ENCODE measurements at regions not wholly inside any gene's neighbourhood (a gene's known extent, or its start where the extent isn't known, plus 50 kb on each side); places are given as distances from the start of the nearest gene placed in this dataset.

DNA sequence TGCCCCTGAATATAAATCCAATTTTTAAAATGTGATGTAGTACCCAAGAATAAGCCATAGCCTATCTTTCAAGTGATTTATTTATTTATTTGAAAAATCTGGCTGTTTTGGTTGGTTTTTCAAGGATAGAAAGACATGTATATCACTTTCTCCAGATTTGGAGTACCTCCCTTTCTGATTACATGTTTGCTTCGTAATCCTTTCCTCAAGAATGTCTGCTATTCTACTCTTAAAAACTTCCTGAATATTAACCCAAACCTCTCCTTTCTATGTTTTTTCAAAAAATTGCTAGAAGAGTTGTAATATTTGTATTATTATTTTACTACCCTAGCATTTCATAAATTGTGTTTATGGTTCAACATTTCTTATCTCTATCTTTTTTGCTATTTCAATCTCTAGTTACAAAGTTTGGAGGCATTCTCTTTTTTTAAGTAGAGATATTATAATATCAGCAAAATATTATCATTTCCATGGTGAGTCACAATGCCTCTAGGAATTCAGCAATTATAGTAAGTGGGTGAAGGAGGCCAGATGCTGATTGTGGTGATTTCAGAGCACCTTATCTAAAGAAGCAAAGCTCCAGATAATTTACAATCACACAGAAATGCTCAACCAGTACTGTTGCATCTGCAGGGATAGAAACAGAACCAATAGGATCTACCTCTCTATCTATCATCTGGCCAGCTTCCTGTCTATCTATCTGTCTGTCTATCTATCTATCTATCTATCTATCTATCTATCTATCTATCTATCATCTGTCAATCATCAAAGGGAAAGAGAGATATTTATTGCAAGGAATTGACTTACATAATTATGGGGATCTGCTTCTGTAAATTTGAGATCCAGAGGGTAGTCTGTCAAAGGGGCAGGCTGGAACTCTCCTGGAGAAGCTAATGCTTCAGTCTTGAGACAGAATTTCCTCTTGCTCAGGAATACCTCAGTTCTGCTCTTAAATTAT, 412.5 kb upstream of the SEMA3C start:
- ChIA-PET POLR2A (no interaction called here), CTCF (no interaction called here)
- Histone ChIP-seq H3K27me3 (replicated peaks in 2 of 5; ENCODE audit: control insufficient read depth in 4 of 5, insufficient read depth in 5 of 5, low read length in 4 of 5) (no peaks in the 10 kb centered on the region), H3K9me3 (ENCODE audit: control extremely low read depth in 1 of 5, control insufficient read depth in 4 of 5, insufficient read depth in 2 of 5, low read depth in 1 of 5, low read length in 4 of 5) (no peaks in the 10 kb centered on the region), H3K36me3 (ENCODE audit: control insufficient read depth in 4 of 4, insufficient read depth in 4 of 4, low read length in 3 of 4) (no peaks in the 10 kb centered on the region), H3K27ac (ENCODE audit: insufficient read depth in 1 of 2, low read depth in 1 of 2, low read length in 2 of 2, poor library complexity in 1 of 2, severe bottlenecking in 2 of 2) (no peak overlapping the region), H3K4me1 (ENCODE audit: control extremely low read depth in 1 of 4, control insufficient read depth in 4 of 4, insufficient read depth in 4 of 4, low read length in 3 of 4) (no peaks in the 10 kb centered on the region), H3K4me3 (ENCODE audit: control insufficient read depth in 1 of 7, extremely low read depth in 1 of 7, insufficient read depth in 4 of 7, low read depth in 2 of 7, low read length in 6 of 7) (no peak overlapping the region)
- no peak for DNase-seq
- no CpG with 5 or more reads among the region's 1 CpG for WGBS (ENCODE audit: insufficient coverage)

DNA sequence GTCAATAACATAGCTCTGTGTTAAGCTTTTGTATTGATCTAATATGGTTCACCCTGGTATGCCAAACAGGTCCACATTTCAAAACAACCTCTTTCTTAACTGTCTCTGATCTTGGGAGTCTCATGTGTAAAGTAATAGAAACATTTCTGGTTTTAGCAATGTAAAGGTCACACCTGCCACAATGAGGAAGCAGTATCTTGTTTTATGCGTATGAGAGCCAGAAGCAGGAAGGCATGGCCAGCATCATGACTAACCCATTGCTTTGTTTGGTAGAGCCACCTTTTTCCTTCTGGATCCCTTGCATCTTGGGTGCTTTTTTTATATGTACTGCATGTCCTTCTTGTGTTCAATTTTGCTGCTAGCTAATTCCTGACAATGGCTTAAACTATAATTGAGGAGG, 411.3 kb upstream of the SEMA3C start:
- no peaks in the 10 kb centered on the region for H3K4me1 ChIP-seq (ENCODE audit: control extremely low read depth in 1 of 4, control insufficient read depth in 4 of 4, insufficient read depth in 4 of 4, low read length in 3 of 4)
- POLR2A ChIA-PET = no interaction called here
- H3K4me3 ChIP-seq (ENCODE audit: control insufficient read depth in 1 of 7, extremely low read depth in 1 of 7, insufficient read depth in 4 of 7, low read depth in 2 of 7, low read length in 6 of 7) = no peak overlapping the region
- H3K27me3 ChIP-seq (replicated peaks in 2 of 5; ENCODE audit: control insufficient read depth in 4 of 5, insufficient read depth in 5 of 5, low read length in 4 of 5) = no peaks in the 10 kb centered on the region
- no peaks in the 10 kb centered on the region for H3K36me3 ChIP-seq (ENCODE audit: control insufficient read depth in 4 of 4, insufficient read depth in 4 of 4, low read length in 3 of 4)
- no peak overlapping the region for H3K27ac ChIP-seq (ENCODE audit: insufficient read depth in 1 of 2, low read depth in 1 of 2, low read length in 2 of 2, poor library complexity in 1 of 2, severe bottlenecking in 2 of 2)
- H3K9me3 ChIP-seq (ENCODE audit: control extremely low read depth in 1 of 5, control insufficient read depth in 4 of 5, insufficient read depth in 2 of 5, low read depth in 1 of 5, low read length in 4 of 5) = no peaks in the 10 kb centered on the region
- 56% methylated on average over 1 of the region's 1 CpG for WGBS (ENCODE audit: insufficient coverage)
- CTCF ChIA-PET = interaction anchor here (0.9 kb wide), 1 partner anchor 38 kb away, joined by 3 read pairs; no protein-coding TSS in a partner anchor
- DNase-seq = peak in 2 of 3 donors; percentile 4 to 11

DNA sequence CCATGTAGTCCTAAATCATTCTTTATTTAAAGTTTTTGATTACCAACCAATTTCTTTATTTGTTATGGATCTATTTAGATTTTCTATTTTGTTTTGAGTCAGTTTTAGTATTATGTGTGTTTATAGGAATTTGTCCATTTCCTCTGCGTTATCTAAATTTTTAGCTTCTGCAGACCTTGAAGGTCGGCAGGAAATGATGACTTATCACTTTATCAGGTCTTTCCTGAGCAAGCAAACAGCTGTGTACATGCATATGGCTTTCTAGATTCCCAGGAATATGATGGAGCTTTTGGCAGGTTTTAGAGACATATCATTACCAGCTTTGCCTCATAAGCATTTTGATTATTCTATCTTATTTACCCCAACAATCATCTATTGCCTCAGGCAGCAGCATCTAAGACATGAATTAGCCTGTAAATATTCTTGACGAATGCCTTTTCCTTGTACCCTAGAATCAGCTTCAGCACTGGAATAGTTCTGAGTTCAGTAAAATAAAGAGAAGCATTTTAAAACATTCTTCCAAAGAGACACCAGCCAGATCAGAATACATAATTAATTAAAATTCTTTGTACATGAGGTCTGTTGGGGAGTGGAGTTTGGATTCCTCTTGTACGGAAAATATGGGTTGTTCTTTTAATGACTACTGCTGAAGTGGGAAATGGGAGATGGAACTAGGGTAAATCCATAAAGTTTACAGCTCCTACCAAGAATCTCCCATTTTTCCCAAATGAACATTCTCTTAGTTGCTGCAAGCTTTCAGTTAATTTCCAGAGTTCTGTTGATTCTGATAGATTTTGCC, 408.8 kb upstream of the SEMA3C start:
- Histone ChIP-seq H3K27me3 (replicated peaks in 2 of 5; ENCODE audit: control insufficient read depth in 4 of 5, insufficient read depth in 5 of 5, low read length in 4 of 5) (no peaks in the 10 kb centered on the region), H3K27ac (ENCODE audit: insufficient read depth in 1 of 2, low read depth in 1 of 2, low read length in 2 of 2, poor library complexity in 1 of 2, severe bottlenecking in 2 of 2) (no peak overlapping the region), H3K4me3 (ENCODE audit: control insufficient read depth in 1 of 7, extremely low read depth in 1 of 7, insufficient read depth in 4 of 7, low read depth in 2 of 7, low read length in 6 of 7) (no peak overlapping the region), H3K9me3 (ENCODE audit: control extremely low read depth in 1 of 5, control insufficient read depth in 4 of 5, insufficient read depth in 2 of 5, low read depth in 1 of 5, low read length in 4 of 5) (no peaks in the 10 kb centered on the region), H3K4me1 (ENCODE audit: control extremely low read depth in 1 of 4, control insufficient read depth in 4 of 4, insufficient read depth in 4 of 4, low read length in 3 of 4) (no peaks in the 10 kb centered on the region), H3K36me3 (ENCODE audit: control insufficient read depth in 4 of 4, insufficient read depth in 4 of 4, low read length in 3 of 4) (no peaks in the 10 kb centered on the region)
- ChIA-PET POLR2A (interaction anchor here (0.5 to 0.6 kb wide), 2 partner anchors 374 to 663 kb away, joined by 4 read pairs; no protein-coding TSS in a partner anchor), CTCF (interaction anchor here (0.9 to 1.5 kb wide), 3 partner anchors 10 to 143 kb away, joined by 3 read pairs; no protein-coding TSS in a partner anchor)
- DNase-seq = peak in 1 of 3 donors; percentile 1
- 89% methylated on average over 2 of the region's 4 CpGs for WGBS (ENCODE audit: insufficient coverage)

DNA sequence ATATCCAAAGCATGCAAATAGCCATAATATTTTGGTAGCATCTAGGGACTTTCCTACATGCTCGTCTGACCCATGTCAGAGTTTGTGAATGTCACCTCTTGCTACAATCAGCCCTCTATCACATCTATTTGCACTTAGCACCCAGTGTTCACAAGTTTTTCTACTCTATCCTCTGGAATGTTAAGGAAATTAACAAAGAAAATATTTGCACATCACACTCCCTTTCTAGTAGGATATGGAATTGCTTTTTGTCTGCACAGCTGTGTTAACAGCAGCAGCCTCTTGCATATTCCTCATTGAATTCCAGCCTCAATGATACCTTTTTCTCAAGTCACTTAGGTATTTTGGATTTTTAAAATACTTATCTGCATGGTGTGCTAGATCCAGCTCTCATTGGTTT, 403.1 kb upstream of the SEMA3C start:
- Histone ChIP-seq H3K9me3 (ENCODE audit: control extremely low read depth in 1 of 5, control insufficient read depth in 4 of 5, insufficient read depth in 2 of 5, low read depth in 1 of 5, low read length in 4 of 5) (no peaks in the 10 kb centered on the region), H3K27me3 (replicated peaks in 2 of 5; ENCODE audit: control insufficient read depth in 4 of 5, insufficient read depth in 5 of 5, low read length in 4 of 5) (no peaks in the 10 kb centered on the region), H3K36me3 (ENCODE audit: control insufficient read depth in 4 of 4, insufficient read depth in 4 of 4, low read length in 3 of 4) (no peaks in the 10 kb centered on the region), H3K4me3 (ENCODE audit: control insufficient read depth in 1 of 7, extremely low read depth in 1 of 7, insufficient read depth in 4 of 7, low read depth in 2 of 7, low read length in 6 of 7) (no peak overlapping the region), H3K4me1 (ENCODE audit: control extremely low read depth in 1 of 4, control insufficient read depth in 4 of 4, insufficient read depth in 4 of 4, low read length in 3 of 4) (no peaks in the 10 kb centered on the region), H3K27ac (ENCODE audit: insufficient read depth in 1 of 2, low read depth in 1 of 2, low read length in 2 of 2, poor library complexity in 1 of 2, severe bottlenecking in 2 of 2) (no peak overlapping the region)
- DNase-seq = no peak
- POLR2A ChIA-PET = interaction anchor here (0.7 kb wide), 1 partner anchor 12 kb away, joined by 3 read pairs; no protein-coding TSS in a partner anchor
- CTCF ChIA-PET = interaction anchor here (1.4 kb wide), 1 partner anchor 29 kb away, joined by 3 read pairs; no protein-coding TSS in a partner anchor
- WGBS (ENCODE audit: insufficient coverage) = 100% methylated on average over 1 of the region's 1 CpG

DNA sequence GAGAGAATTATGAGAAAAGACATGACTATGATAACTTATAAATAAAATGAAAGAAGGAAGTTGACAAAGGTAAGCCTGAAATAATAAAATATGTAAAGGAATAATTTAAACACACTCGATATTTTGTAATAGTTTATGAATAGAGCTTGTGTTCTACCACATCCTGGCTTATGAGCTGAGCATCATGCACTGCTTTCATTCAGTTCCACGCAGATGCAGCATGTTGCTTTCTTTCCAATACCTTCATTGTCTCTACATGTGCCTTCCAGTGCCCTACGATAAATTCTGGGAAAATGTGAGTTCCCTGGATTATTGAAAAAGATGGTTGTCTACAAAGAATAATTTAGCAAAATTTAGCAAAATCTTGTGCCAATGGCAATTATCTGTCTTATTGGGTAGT, 398.9 kb upstream of the SEMA3C start:
- ChIA-PET POLR2A (no interaction called here), CTCF (no interaction called here)
- no peak for DNase-seq
- no peaks in the 10 kb centered on the region for H3K4me1 ChIP-seq (ENCODE audit: control extremely low read depth in 1 of 4, control insufficient read depth in 4 of 4, insufficient read depth in 4 of 4, low read length in 3 of 4)
- WGBS (ENCODE audit: insufficient coverage) = 100% methylated on average over 1 of the region's 3 CpGs
- no peak overlapping the region for H3K27ac ChIP-seq (ENCODE audit: insufficient read depth in 1 of 2, low read depth in 1 of 2, low read length in 2 of 2, poor library complexity in 1 of 2, severe bottlenecking in 2 of 2)
- H3K36me3 ChIP-seq (ENCODE audit: control insufficient read depth in 4 of 4, insufficient read depth in 4 of 4, low read length in 3 of 4) = no peaks in the 10 kb centered on the region
- H3K27me3 ChIP-seq (replicated peaks in 2 of 5; ENCODE audit: control insufficient read depth in 4 of 5, insufficient read depth in 5 of 5, low read length in 4 of 5) = no peaks in the 10 kb centered on the region
- H3K4me3 ChIP-seq (ENCODE audit: control insufficient read depth in 1 of 7, extremely low read depth in 1 of 7, insufficient read depth in 4 of 7, low read depth in 2 of 7, low read length in 6 of 7) = no peak overlapping the region
- H3K9me3 ChIP-seq (ENCODE audit: control extremely low read depth in 1 of 5, control insufficient read depth in 4 of 5, insufficient read depth in 2 of 5, low read depth in 1 of 5, low read length in 4 of 5) = no peaks in the 10 kb centered on the region

DNA sequence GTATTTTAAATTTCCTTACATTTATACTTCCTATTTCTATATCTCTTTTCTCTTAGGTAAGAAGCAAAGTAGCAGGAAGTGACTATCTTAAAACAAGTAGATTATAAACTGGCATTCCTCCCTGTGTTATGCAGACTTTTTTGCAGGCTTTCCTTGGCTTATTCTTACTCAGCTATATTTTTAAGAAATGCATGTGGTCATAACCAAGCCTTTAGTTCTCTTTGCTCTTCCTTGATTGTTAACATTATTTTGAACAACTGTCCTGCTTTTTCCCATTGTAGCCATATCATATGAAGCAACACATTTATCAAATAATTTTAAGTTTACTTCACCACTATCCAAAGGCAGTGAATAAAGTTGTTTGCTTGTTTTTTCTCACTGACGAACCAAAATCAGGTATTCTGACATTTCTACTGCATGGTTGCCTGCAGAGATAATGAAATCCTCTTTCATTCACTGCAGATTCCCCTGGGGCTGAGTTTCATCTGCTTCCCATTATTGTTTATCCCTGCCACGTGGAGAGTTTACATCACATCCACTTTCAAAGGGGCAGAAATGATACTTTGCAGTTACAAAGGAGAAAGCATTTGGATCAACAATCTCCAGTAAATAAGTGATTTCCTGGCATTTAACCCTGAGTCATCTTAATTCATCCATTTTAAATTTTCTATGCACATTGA, 389.9 kb upstream of the SEMA3C start:
- ChIA-PET CTCF (interaction anchor here (1.0 kb wide), 2 partner anchors 14 to 32 kb away, joined by 3 to 4 read pairs; no protein-coding TSS in a partner anchor), POLR2A (no interaction called here)
- WGBS (ENCODE audit: insufficient coverage) = 100% methylated on average over 1 of the region's 2 CpGs
- Histone ChIP-seq H3K4me3 (ENCODE audit: control insufficient read depth in 1 of 7, extremely low read depth in 1 of 7, insufficient read depth in 4 of 7, low read depth in 2 of 7, low read length in 6 of 7) (no peak overlapping the region), H3K36me3 (ENCODE audit: control insufficient read depth in 4 of 4, insufficient read depth in 4 of 4, low read length in 3 of 4) (no peaks in the 10 kb centered on the region), H3K4me1 (ENCODE audit: control extremely low read depth in 1 of 4, control insufficient read depth in 4 of 4, insufficient read depth in 4 of 4, low read length in 3 of 4) (no peaks in the 10 kb centered on the region), H3K27me3 (replicated peaks in 2 of 5; ENCODE audit: control insufficient read depth in 4 of 5, insufficient read depth in 5 of 5, low read length in 4 of 5) (no peaks in the 10 kb centered on the region), H3K27ac (ENCODE audit: insufficient read depth in 1 of 2, low read depth in 1 of 2, low read length in 2 of 2, poor library complexity in 1 of 2, severe bottlenecking in 2 of 2) (no peak overlapping the region), H3K9me3 (ENCODE audit: control extremely low read depth in 1 of 5, control insufficient read depth in 4 of 5, insufficient read depth in 2 of 5, low read depth in 1 of 5, low read length in 4 of 5) (no peaks in the 10 kb centered on the region)
- DNase-seq = no peak
